ENCODE measurements at regions not wholly inside any gene's neighbourhood (a gene's known extent, or its start where the extent isn't known, plus 50 kb on each side); places are given as distances from the start of the nearest gene placed in this dataset.

DNA sequence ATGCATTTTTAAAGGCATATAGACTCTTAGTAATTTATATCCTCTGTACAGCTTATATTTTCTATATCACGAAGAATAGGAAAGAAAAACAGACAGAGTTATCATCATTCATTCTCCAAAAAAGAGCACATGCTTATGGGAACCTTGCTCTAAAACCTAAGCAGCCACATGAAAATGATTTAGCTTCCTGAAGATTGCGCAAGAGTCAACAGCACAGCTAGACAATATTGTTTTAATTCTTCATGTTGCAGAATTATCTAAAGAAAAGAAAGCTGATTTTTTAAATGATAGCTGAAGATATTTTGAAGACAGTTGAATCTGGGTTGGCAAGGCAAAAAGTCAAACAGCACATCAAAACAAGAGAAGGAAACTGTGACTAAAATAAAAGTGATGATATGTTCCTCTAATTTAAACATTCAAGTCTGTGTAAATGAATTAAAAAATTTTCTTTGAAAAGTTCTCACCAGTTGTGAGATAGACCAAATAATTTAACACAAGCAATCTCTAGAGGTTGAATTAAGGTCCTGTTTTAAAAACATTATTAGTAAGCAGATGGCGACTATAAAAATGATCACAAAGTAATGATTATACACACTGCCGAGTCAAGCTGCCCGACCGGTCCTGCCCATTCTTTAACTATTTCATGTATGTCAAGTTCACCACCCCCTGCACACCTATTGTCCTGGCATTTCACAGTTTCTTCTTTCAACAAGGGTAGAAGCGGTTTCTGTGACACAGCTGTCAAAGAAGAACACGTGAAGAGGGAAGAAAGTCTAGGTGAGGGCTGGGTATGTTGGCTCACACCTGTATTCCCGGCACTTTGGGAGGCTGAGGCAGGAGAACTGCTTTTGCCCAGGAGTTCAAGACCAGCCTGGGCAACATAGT, 74.2 kb upstream of the BHLHE40 start:
- TF ChIP-seq EP300 (IDR thresholded peaks at IDR 0.05) (no peak), POLR2A (IDR thresholded peaks at IDR 0.05) (no peak)
- TF ChIP-seq, protein P1, sequence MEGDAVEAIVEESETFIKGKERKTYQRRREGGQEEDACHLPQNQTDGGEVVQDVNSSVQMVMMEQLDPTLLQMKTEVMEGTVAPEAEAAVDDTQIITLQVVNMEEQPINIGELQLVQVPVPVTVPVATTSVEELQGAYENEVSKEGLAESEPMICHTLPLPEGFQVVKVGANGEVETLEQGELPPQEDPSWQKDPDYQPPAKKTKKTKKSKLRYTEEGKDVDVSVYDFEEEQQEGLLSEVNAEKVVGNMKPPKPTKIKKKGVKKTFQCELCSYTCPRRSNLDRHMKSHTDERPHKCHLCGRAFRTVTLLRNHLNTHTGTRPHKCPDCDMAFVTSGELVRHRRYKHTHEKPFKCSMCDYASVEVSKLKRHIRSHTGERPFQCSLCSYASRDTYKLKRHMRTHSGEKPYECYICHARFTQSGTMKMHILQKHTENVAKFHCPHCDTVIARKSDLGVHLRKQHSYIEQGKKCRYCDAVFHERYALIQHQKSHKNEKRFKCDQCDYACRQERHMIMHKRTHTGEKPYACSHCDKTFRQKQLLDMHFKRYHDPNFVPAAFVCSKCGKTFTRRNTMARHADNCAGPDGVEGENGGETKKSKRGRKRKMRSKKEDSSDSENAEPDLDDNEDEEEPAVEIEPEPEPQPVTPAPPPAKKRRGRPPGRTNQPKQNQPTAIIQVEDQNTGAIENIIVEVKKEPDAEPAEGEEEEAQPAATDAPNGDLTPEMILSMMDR (IDR thresholded peaks at IDR 0.05), result no peak
- H3K27ac ChIP-seq, result no peak overlapping the region

DNA sequence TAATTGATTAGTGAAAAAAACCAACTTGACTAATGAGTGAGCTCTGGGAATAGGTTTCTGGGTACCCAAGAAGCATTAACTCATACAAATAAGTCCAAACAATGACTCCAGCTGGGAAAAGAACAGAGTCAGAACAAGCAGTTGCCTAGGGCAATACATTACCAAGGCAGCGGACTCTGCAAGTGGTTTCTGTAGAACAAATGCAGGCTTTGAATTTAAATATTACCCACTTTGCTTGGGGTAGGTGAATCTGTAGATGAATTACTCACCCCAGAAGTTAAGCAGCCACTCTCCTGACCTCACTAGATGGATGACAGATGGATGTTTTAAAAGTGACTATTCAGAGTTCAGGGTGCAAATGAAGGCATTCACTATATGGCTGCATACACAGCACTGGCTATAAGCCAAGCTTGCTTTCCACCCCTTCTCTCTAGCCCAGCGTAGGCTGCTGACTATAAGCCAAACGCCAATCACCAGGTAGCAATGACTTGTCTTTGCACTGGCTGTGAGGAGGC, 73.1 kb upstream of the BHLHE40 start:
- 33 to 35% methylated on average over 3 of the region's 3 CpGs for WGBS, 2 donors
- H3K9me3 ChIP-seq, result no peaks in the 10 kb centered on the region
- H3K36me3 ChIP-seq, result no peaks in the 10 kb centered on the region
- H3K4me1 ChIP-seq, result peaks cover 0 to 20% (median 0%) of the 10 kb centered on the region in 4 donors
- H3K27me3 ChIP-seq, result no peaks in the 10 kb centered on the region
- TF ChIP-seq, protein P1 (IDR thresholded peaks at IDR 0.05), result no peak
- TF ChIP-seq POLR2A (IDR thresholded peaks at IDR 0.05), result no peak
- TF ChIP-seq EP300 (IDR thresholded peaks at IDR 0.05), result no peak
- no peak overlapping the region for H3K27ac ChIP-seq
- no peak overlapping the region for H3K4me3 ChIP-seq
- DNase-seq (ENCODE audit: low spot score in 2 of 2), result no peak

More for the DNA sequence above, 74.2 kb upstream of the BHLHE40 start:
- no peaks in the 10 kb centered on the region for H3K36me3 ChIP-seq
- DNase-seq (ENCODE audit: low spot score in 2 of 2), result no peak
- H3K27me3 ChIP-seq, result no peaks in the 10 kb centered on the region
- WGBS, 2 donors, result 51 to 58% methylated on average over 9 of the region's 9 CpGs
- no peak overlapping the region for H3K4me3 ChIP-seq
- H3K9me3 ChIP-seq, result no peaks in the 10 kb centered on the region
- peaks cover 0 to 20% (median 2%) of the 10 kb centered on the region in 4 donors for H3K4me1 ChIP-seq

DNA sequence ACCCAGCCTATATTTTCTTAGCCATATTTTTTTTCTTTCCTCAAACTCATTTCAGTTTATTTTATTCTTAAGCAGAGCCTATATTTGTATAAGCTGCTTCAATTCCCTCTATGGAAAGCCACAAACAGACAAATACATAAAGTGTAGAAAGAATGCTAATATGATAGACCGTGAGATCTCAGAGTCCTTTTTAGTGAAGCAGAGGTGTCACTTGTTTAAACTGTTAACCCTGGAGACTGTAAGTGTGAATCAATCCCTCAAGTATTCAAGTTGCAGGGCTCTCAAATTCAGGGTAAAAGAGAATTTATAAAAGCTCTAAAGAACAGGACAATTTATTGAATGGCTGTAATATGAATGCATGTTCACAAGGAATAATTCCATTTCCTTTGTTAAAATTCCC, 72.2 kb upstream of the BHLHE40 start:
- 50 to 84% methylated on average over 1 of the region's 1 CpG for WGBS, 2 donors
- TF ChIP-seq POLR2A (IDR thresholded peaks at IDR 0.05) (no peak), EP300 (IDR thresholded peaks at IDR 0.05) (no peak)
- TF ChIP-seq, protein P1 (IDR thresholded peaks at IDR 0.05), result no peak

DNA sequence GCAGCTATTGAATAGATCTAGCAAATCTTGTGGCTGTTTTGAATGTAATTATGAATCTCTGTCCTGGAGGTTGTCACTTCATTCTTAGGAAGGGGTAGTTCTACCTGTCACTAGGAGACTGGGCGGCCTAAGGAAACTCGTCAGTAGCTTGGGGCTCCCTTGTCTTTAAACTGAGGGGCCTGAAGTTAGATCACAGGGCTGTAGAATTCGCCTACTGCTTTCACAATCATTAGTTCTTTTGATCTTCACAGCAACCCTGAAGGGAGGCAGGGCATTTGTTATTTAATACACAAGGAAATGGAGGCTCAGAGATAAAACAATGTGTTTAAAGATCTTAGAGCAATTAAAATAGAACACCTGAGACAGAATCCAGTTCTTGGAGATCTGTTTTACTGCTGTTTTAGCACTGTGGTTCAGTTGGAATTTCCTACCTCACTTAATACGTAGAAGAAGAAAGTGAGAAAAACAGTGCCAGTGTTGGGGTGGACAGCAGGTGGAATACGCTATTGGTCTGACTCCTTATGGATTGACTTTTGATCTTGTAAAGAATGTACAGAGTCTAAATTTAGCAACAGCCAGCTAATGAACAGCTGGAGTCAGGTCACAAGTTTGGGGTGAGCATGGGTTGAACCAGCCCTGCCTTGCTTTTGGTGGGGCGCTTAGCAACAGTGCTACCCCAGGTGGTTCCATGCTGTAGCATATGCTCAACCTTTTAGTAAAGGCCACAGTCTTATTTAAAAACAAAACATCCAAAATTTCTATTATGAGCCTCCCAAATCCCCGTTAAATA, 71.4 kb upstream of the BHLHE40 start:
- H3K27ac ChIP-seq, result no peak overlapping the region
- H3K4me3 ChIP-seq, result no peak overlapping the region
- no peak for DNase-seq (ENCODE audit: low spot score in 2 of 2)
- no peaks in the 10 kb centered on the region for H3K9me3 ChIP-seq
- no peaks in the 10 kb centered on the region for H3K36me3 ChIP-seq
- no peaks in the 10 kb centered on the region for H3K27me3 ChIP-seq
- peaks cover 0 to 20% (median 0%) of the 10 kb centered on the region in 4 donors for H3K4me1 ChIP-seq
- TF ChIP-seq, protein P1 (IDR thresholded peaks at IDR 0.05), result no peak
- TF ChIP-seq POLR2A (IDR thresholded peaks at IDR 0.05), result no peak
- TF ChIP-seq EP300 (IDR thresholded peaks at IDR 0.05), result no peak
- WGBS, 2 donors, result 91 to 92% methylated on average over 7 of the region's 7 CpGs

More for the DNA sequence above, 72.2 kb upstream of the BHLHE40 start:
- no peaks in the 10 kb centered on the region for H3K27me3 ChIP-seq
- H3K36me3 ChIP-seq, result no peaks in the 10 kb centered on the region
- no peak overlapping the region for H3K4me3 ChIP-seq
- no peaks in the 10 kb centered on the region for H3K9me3 ChIP-seq
- H3K4me1 ChIP-seq, result peaks cover 0 to 20% (median 0%) of the 10 kb centered on the region in 4 donors
- DNase-seq (ENCODE audit: low spot score in 2 of 2), result no peak
- H3K27ac ChIP-seq, result no peak overlapping the region

Measured in tibial nerve (tissue), 4 donors.